GM12874 (cell line): ENCODE measurements at regions not wholly inside any gene's neighbourhood (a gene's known extent, or its start where the extent isn't known, plus 50 kb on each side); places are given as distances from the start of the nearest gene placed in this dataset.

ENCODE experiments used
- TF ChIP-seq, protein P1 (sequence below): IDR thresholded peaks from 2 replicates; pipeline ENCODE4 v1.5.1; 2011; ENCODE audit warnings: low read depth, mild to moderate bottlenecking, control low read depth, low read length, moderate library complexity; ENCODE audit not compliant: insufficient read depth

GRCh38 chr4:111204797-111205196 lies 581.9 kb upstream of the PITX2 start:
- TF ChIP-seq, protein P1, sequence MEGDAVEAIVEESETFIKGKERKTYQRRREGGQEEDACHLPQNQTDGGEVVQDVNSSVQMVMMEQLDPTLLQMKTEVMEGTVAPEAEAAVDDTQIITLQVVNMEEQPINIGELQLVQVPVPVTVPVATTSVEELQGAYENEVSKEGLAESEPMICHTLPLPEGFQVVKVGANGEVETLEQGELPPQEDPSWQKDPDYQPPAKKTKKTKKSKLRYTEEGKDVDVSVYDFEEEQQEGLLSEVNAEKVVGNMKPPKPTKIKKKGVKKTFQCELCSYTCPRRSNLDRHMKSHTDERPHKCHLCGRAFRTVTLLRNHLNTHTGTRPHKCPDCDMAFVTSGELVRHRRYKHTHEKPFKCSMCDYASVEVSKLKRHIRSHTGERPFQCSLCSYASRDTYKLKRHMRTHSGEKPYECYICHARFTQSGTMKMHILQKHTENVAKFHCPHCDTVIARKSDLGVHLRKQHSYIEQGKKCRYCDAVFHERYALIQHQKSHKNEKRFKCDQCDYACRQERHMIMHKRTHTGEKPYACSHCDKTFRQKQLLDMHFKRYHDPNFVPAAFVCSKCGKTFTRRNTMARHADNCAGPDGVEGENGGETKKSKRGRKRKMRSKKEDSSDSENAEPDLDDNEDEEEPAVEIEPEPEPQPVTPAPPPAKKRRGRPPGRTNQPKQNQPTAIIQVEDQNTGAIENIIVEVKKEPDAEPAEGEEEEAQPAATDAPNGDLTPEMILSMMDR = no peak

- TF ChIP-seq, protein P1 = no peak
Observed at GRCh38 chr4:111208970-111209369, 586.1 kb upstream of the PITX2 start.

DNA sequence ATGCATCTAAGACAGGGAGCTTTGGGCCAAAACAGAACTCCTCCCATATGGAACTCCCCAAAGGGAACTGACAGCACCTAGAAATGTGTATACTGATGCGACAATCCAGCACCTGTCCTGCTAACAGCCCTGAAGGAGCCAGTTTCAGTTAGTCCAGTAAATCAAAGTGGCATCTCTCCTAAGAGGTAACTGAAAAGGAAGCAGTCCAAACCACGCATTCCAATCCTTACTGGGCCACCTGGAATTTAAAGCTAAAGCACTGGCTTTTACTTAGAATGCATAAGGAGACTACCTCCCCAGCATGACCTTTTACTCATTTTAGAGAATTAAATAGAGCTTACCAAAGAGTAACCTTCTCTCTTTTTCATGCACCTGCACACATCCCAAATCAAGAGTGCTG lies 586.8 kb upstream of the PITX2 start:
- TF ChIP-seq, protein P1 = no peak

DNA sequence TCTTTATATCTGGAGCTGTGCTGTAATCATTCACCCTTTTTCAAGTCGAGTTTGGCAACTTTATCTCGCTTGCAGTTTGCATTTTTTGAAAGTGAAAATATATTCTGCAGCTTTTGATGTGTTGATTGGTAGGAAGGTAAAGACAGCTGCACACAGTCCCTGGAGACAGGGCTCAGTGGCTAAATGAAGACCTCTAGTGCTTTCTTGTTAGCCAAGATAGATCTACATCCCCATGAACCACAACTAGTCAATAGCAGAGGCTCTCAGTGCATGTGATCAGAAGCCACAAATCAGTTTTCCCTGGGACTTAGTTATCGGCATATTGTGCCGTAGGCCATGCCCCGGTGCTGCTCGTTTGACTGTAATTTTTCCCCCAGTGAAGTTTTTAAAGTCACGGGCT lies 587.7 kb upstream of the PITX2 start:
- TF ChIP-seq, protein P1 = no peak

DNA sequence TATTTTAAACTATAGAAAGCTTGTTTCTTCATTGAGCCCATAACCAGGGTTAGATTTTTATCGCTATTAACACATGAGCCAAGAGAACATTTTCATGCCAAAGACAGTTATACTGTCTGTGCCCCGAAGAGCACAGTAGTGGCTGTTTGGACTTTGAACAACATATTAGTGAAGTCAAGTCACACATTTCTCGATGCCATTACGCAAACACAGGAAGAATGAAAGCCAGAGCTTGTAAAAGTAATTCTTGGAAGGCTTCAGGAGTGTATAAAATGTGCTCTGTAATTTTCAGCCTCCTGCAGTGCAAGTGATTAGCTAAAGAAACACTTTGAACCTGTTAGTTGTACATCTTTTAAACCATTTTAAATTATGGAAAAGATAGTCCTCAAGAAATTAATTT lies 590.7 kb upstream of the PITX2 start:
- TF ChIP-seq, protein P1 = no peak

GRCh38 chr4:111214371-111214770 lies 591.5 kb upstream of the PITX2 start:
- TF ChIP-seq, protein P1 = no peak

DNA sequence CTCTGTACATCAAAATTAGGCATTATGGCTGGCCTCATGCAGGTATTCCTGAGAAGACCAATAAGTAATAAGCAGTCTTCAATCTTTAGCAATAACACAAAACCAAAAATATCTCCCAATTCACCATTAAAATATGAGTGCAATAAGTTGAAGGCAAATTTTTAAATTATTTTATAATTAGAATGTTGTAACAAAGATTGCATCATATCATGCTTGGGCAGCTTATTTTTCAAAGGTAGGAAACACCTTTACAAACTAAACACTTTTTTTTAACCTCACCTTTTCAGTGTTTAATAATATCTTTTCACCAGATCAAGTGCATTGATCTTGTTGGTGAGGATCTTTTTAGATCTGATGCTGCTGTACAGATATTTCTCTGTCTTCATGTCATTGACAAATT lies 592.9 kb upstream of the PITX2 start:
- TF ChIP-seq, protein P1 = no peak

- TF ChIP-seq, protein P1 = no peak
Observed at GRCh38 chr4:111216791-111217190, 593.9 kb upstream of the PITX2 start.
